ENCODE measurements at regions not wholly inside any gene's neighbourhood (a gene's known extent, or its start where the extent isn't known, plus 50 kb on each side); places are given as distances from the start of the nearest gene placed in this dataset.
A peak's percentile ranks its signal among the peaks of the same experiment; 100 is the strongest.

- H3K9me3 ChIP-seq (ENCODE audit: control insufficient read depth, insufficient read depth, low read depth, low read length): no peaks in the 10 kb centered on the region
- no peaks in the 10 kb centered on the region for H3K4me1 ChIP-seq (ENCODE audit: control insufficient read depth, insufficient read depth, low read length)
- no peaks in the 10 kb centered on the region for H3K36me3 ChIP-seq (ENCODE audit: control insufficient read depth in 2 of 2, insufficient read depth in 1 of 2, low read length in 2 of 2)
- H3K4me3 ChIP-seq (ENCODE audit: low read depth, low read length): no peak overlapping the region
- CTCF ChIA-PET: interaction anchor here (0.6 to 0.7 kb wide), 2 partner anchors 12 to 119 kb away, joined by 3 to 5 read pairs; no protein-coding TSS in a partner anchor
- no peak overlapping the region for H3K27ac ChIP-seq (ENCODE audit: extremely low read depth, low read depth, low read length)
- POLR2A ChIA-PET: interaction anchor here (0.6 kb wide), 1 partner anchor 963 kb away, joined by 3 read pairs; no protein-coding TSS in a partner anchor
- no peak for TF ChIP-seq ZNF248 (tag by site-specific recombination; IDR thresholded peaks at IDR 0.05)
- no peak for TF ChIP-seq ZNF521 (tag by site-specific recombination; IDR thresholded peaks at IDR 0.05)
- no peak for TF ChIP-seq ZNF280D (tag by site-specific recombination; IDR thresholded peaks at IDR 0.05)
- TF ChIP-seq ZNF48 (tag by site-specific recombination; IDR thresholded peaks at IDR 0.05): no peak
- TF ChIP-seq HOXC10 (CRISPR knock-in tag; IDR thresholded peaks at IDR 0.05): no peak
- TF ChIP-seq ZNF843 (tag by site-specific recombination; IDR thresholded peaks at IDR 0.05): no peak
- 0 out of 2 replicates have a peak, but pooled peaks have one; percentile 68 for TF ChIP-seq ZNF660 (tag by site-specific recombination; IDR thresholded peaks at IDR 0.05)
- no peak for TF ChIP-seq ZBTB6 (tag by site-specific recombination; IDR thresholded peaks at IDR 0.05)
- no peak for TF ChIP-seq ZNF292 (tag by site-specific recombination; IDR thresholded peaks at IDR 0.05; ENCODE audit: borderline replicate concordance, low read depth)
- TF ChIP-seq PRDM2 (tag by site-specific recombination; IDR thresholded peaks at IDR 0.05; ENCODE audit: borderline replicate concordance): no peak
- no peak for TF ChIP-seq WT1 (tag by site-specific recombination; IDR thresholded peaks at IDR 0.05)
- TF ChIP-seq ZNF174 (tag by site-specific recombination; IDR thresholded peaks at IDR 0.05): no peak
- 0 out of 2 replicates have a peak, but pooled peaks have one; percentile 42 for TF ChIP-seq ZNF558 (tag by site-specific recombination; IDR thresholded peaks at IDR 0.05)
- no peak for TF ChIP-seq ZNF280C (tag by site-specific recombination; IDR thresholded peaks at IDR 0.05)
- TF ChIP-seq MZF1 (tag by site-specific recombination; IDR thresholded peaks at IDR 0.05; ENCODE audit: borderline replicate concordance): no peak
- TF ChIP-seq GLIS1 (tag by site-specific recombination; IDR thresholded peaks at IDR 0.05): no peak
- TF ChIP-seq KLF8 (tag by site-specific recombination; IDR thresholded peaks at IDR 0.05): no peak
- 0 out of 2 replicates have a peak, but pooled peaks have one; percentile 27 for TF ChIP-seq ZNF366 (tag by site-specific recombination; conservative IDR thresholded peaks at IDR 0.05)
- TF ChIP-seq ZNF133 (tag by site-specific recombination; IDR thresholded peaks at IDR 0.05): no peak
- TF ChIP-seq GLIS2 (tag by site-specific recombination; IDR thresholded peaks at IDR 0.05): no peak
- TF ChIP-seq PRDM4 (tag by site-specific recombination; IDR thresholded peaks at IDR 0.05): no peak
- no peak for TF ChIP-seq ZNF18 (tag by site-specific recombination; IDR thresholded peaks at IDR 0.05)
Measured at GRCh38 chr15:96428742-96429141, 98.2 kb downstream of the NR2F2 start.

Measured in HEK293 (cell line).